PC-3 (cell line): ENCODE measurements at regions not wholly inside any gene's neighbourhood (a gene's known extent, or its start where the extent isn't known, plus 50 kb on each side); places are given as distances from the start of the nearest gene placed in this dataset.

Experiments used
- ATAC-seq: fragments of 200-7000 bp; cut with Tn5 transposase; 2 replicates; pipeline ENCODE4 v1.9.1; 2020; ENCODE audit warnings: mild to moderate bottlenecking, moderate library complexity
- BruUV-seq: library from RNA; stranded (reverse); fragments of 400-500 nt; replicated peaks from 2 replicates; lab custom pipeline; 2021; lab: Mats Ljungman, UMichigan
- CTCF ChIA-PET: fragments of 300-600 bp; sonication (Branson Sonifier 250); formaldehyde crosslinking; loops from one replicate; lab custom pipeline; 2022; ENCODE audit warnings: antibody characterized with exemption; lab: Charles Lee
- POLR2A ChIA-PET: fragments of 300-600 bp; sonication (Branson Sonifier 250); formaldehyde crosslinking; loops from one replicate; lab custom pipeline; 2022; ENCODE audit warnings: antibody characterized with exemption; ENCODE audit not compliant: unreplicated experiment; lab: Charles Lee
- DNase-seq: peaks from one replicate; pipeline ENCODE4 v3.0.0-alpha.2; 2015
- H2AFZ ChIP-seq: fragments of 300-600 bp; sonication (generic); 2 replicates; pipeline ENCODE4 v1.6.0; 2016; ENCODE audit warnings: antibody characterized with exemption, low read length
- H3F3A ChIP-seq: fragments of 300-600 bp; sonication (generic); one replicate; pipeline ENCODE4 v1.6.0; 2017; ENCODE audit warnings: antibody characterized with exemption, low read length, control low read depth, mild to moderate bottlenecking; ENCODE audit not compliant: unreplicated experiment
- H3K27ac ChIP-seq: fragments of 300-600 bp; sonication (generic); 2 replicates; pipeline ENCODE4 v1.5.1; 2016; ENCODE audit warnings: mild to moderate bottlenecking, low read length
- H3K27me3 ChIP-seq: fragments of 300-600 bp; sonication (generic); 2 replicates; pipeline ENCODE4 v1.6.1; 2016; ENCODE audit warnings: low read length, mixed read lengths
- H3K36me3 ChIP-seq: fragments of 300-600 bp; sonication (generic); 2 replicates; pipeline ENCODE4 v1.6.1; 2016; ENCODE audit warnings: low read depth, mixed run types, low read length, mixed read lengths
- H3K4me1 ChIP-seq: fragments of 300-600 bp; sonication (generic); 2 replicates; pipeline ENCODE4 v1.5.1; 2016; ENCODE audit warnings: low read length; ENCODE audit not compliant: insufficient read depth
- H3K4me2 ChIP-seq: fragments of 300-600 bp; sonication (generic); 2 replicates; pipeline ENCODE4 v1.6.0; 2016; ENCODE audit warnings: low read length
- H3K4me3 ChIP-seq: fragments of 300-600 bp; sonication (generic); 2 replicates; pipeline ENCODE4 v1.5.1; 2016; ENCODE audit warnings: mild to moderate bottlenecking, low read length, mixed read lengths
- H3K79me2 ChIP-seq: fragments of 300-600 bp; sonication (generic); 2 replicates; pipeline ENCODE4 v1.6.1; 2017; ENCODE audit warnings: low read length, mixed read lengths
- H3K9ac ChIP-seq: fragments of 300-600 bp; sonication (generic); 2 replicates; pipeline ENCODE4 v1.6.0; 2016; ENCODE audit warnings: mild to moderate bottlenecking, low read length
- H3K9me2 ChIP-seq: fragments of 300-600 bp; sonication (generic); replicated peaks from 2 replicates; pipeline ENCODE4 v1.6.1; 2016; ENCODE audit warnings: mixed run types, low read length, mixed read lengths
- H3K9me3 ChIP-seq: fragments of 300-600 bp; sonication (generic); 2 replicates; pipeline ENCODE4 v1.6.1; 2016; ENCODE audit warnings: low read length, mixed read lengths
- H4K20me1 ChIP-seq: fragments of 300-600 bp; sonication (generic); 2 replicates; pipeline ENCODE4 v1.6.1; 2016; ENCODE audit warnings: low read length, mixed read lengths
- CTCF ChIP-seq: fragments of 300-600 bp; sonication (generic); conservative IDR thresholded peaks from 2 replicates; pipeline ENCODE4 v1.5.1; 2017; ENCODE audit warnings: antibody characterized with exemption, low read depth, mild to moderate bottlenecking, low read length
- EZH2 ChIP-seq: fragments of 300-600 bp; sonication (generic); IDR thresholded peaks from one replicate; pipeline ENCODE4 v1.6.1; 2017; ENCODE audit warnings: antibody characterized with exemption, mild to moderate bottlenecking, low read length; ENCODE audit not compliant: unreplicated experiment
- EZH2phosphoT487 ChIP-seq: fragments of 300-600 bp; sonication (generic); IDR thresholded peaks from 2 replicates; pipeline ENCODE4 v1.6.1; 2018; ENCODE audit warnings: mild to moderate bottlenecking, antibody characterized with exemption, low read length, borderline replicate concordance
- intact Hi-C: fragments of 100-400 bp; cut with micrococcal nuclease; formaldehyde crosslinking; loops from 2 replicates; pipeline ENCODE4 v1.9.0; 2023

- Histone ChIP-seq H3K4me3 (no peak overlapping the region), H3K27me3 (no peaks in the 10 kb centered on the region), H3F3A (no peaks in the 10 kb centered on the region), H3K27ac (no peak overlapping the region), H3K36me3 (no peaks in the 10 kb centered on the region), H3K4me2 (no peak overlapping the region), H3K79me2 (no peaks in the 10 kb centered on the region), H3K9me3 (no peaks in the 10 kb centered on the region), H4K20me1 (no peaks in the 10 kb centered on the region), H3K4me1 (no peaks in the 10 kb centered on the region), H3K9me2 (no peaks in the 10 kb centered on the region), H2AFZ (no peak overlapping the region), H3K9ac (no peak overlapping the region)
- DNase-seq: no peak
- ChIA-PET POLR2A (no interaction called here), CTCF (no interaction called here)
- TF ChIP-seq EZH2 (no peak), CTCF (no peak), EZH2phosphoT487 (no peak)
- ATAC-seq: no peak
- BruUV-seq: no TSS peak
- intact Hi-C loops: no loop called here
Observed at GRCh38 chr4:27819246-27819645, 958.6 kb downstream of the STIM2 start.

- TF ChIP-seq EZH2phosphoT487: no peak
- no peak for TF ChIP-seq EZH2
- no peak for TF ChIP-seq CTCF
- Histone ChIP-seq H3K79me2 (no peaks in the 10 kb centered on the region), H3F3A (no peaks in the 10 kb centered on the region), H2AFZ (no peak overlapping the region), H3K9me2 (no peaks in the 10 kb centered on the region), H4K20me1 (no peaks in the 10 kb centered on the region), H3K9me3 (no peaks in the 10 kb centered on the region), H3K4me3 (no peak overlapping the region), H3K9ac (no peak overlapping the region), H3K27ac (no peak overlapping the region), H3K4me2 (no peak overlapping the region), H3K4me1 (no peaks in the 10 kb centered on the region), H3K36me3 (no peaks in the 10 kb centered on the region), H3K27me3 (no peaks in the 10 kb centered on the region)
- BruUV-seq: no TSS peak
- ChIA-PET POLR2A (no interaction called here), CTCF (no interaction called here)
- intact Hi-C loops: no loop called here
- ATAC-seq (no peak), DNase-seq (peak; percentile 4)
Observed at GRCh38 chr4:27828843-27829242, 968.2 kb downstream of the STIM2 start.

- Histone ChIP-seq H3K4me2 (no peak overlapping the region), H3K9me2 (no peaks in the 10 kb centered on the region), H3F3A (no peaks in the 10 kb centered on the region), H3K9me3 (no peaks in the 10 kb centered on the region), H3K4me1 (no peaks in the 10 kb centered on the region), H3K9ac (no peak overlapping the region), H3K27me3 (no peaks in the 10 kb centered on the region), H3K36me3 (no peaks in the 10 kb centered on the region), H3K4me3 (no peak overlapping the region), H3K27ac (no peak overlapping the region), H2AFZ (no peak overlapping the region), H4K20me1 (no peaks in the 10 kb centered on the region), H3K79me2 (no peaks in the 10 kb centered on the region)
- intact Hi-C loops: no loop called here
- no TSS peak for BruUV-seq
- no peak for ATAC-seq
- no peak for TF ChIP-seq EZH2
- no peak for TF ChIP-seq CTCF
- TF ChIP-seq EZH2phosphoT487: no peak
- DNase-seq: no peak
- ChIA-PET POLR2A (no interaction called here), CTCF (no interaction called here)
Observed at GRCh38 chr4:27830251-27830650, 969.6 kb downstream of the STIM2 start.
